CD4-positive, alpha-beta memory T cell (primary cell): ENCODE measurements at regions not wholly inside any gene's neighbourhood (a gene's known extent, or its start where the extent isn't known, plus 50 kb on each side); places are given as distances from the start of the nearest gene placed in this dataset.

Source experiments
- CTCF ChIA-PET: fragments of 350-600 bp; sonication (Branson Sonifier 250); formaldehyde crosslinking; loops from one replicate; lab custom pipeline; 2021; ENCODE audit warnings: inconsistent platforms; ENCODE audit not compliant: partially characterized antibody; lab: Charles Lee
- POLR2A ChIA-PET: fragments of 350-600 bp; sonication (Branson Sonifier 250); formaldehyde crosslinking; loops from one replicate; lab custom pipeline; 2021; ENCODE audit not compliant: partially characterized antibody; lab: Charles Lee
- DNase-seq, 5 donors: peaks; one replicate each; pipeline versions ENCODE4 v3.0.0 to v3.0.0-alpha.2; 2020 to 2022; ENCODE audit warnings: mixed read lengths in 1 of 5
- H3K27ac ChIP-seq: one replicate; pipeline ENCODE4 v1.7.0; 2013; ENCODE audit warnings: low read depth, low read length
- H3K27me3 ChIP-seq: 2 replicates; pipeline ENCODE4 v1.7.0; 2013; ENCODE audit warnings: mild to moderate bottlenecking, low read length, moderate library complexity; ENCODE audit not compliant: insufficient read depth
- H3K36me3 ChIP-seq: 2 replicates; pipeline ENCODE4 v1.7.0; 2013; ENCODE audit warnings: mild to moderate bottlenecking, low read length, moderate library complexity; ENCODE audit not compliant: insufficient read depth
- H3K4me1 ChIP-seq: 2 replicates; pipeline ENCODE4 v1.7.0; 2013; ENCODE audit warnings: mild to moderate bottlenecking, low read length, moderate library complexity; ENCODE audit not compliant: insufficient read depth
- H3K4me3 ChIP-seq, 2 donors: one replicate each; pipeline ENCODE4 v1.7.0; 2013; ENCODE audit warnings: low read length in 2 of 2, mild to moderate bottlenecking in 1 of 2
- H3K9me3 ChIP-seq, 2 donors: one replicate each; pipeline ENCODE4 v1.7.0; 2013; ENCODE audit warnings: low read length in 2 of 2, control low read depth in 1 of 2; ENCODE audit not compliant: control insufficient read depth in 1 of 2
- H3K27ac Mint-ChIP-seq, 7 donors: one replicate each; pipeline ENCODE4 v1.8.0; 2020 to 2021; ENCODE audit warnings: mixed read lengths in 7 of 7, mild to moderate bottlenecking in 6 of 7, inconsistent platforms in 3 of 7, moderate library complexity in 3 of 7
- H3K27me3 Mint-ChIP-seq, 2 donors: one replicate each; pipeline ENCODE4 v1.8.0; 2020 to 2021; ENCODE audit warnings: mixed read lengths in 2 of 2
- H3K36me3 Mint-ChIP-seq, 2 donors: one replicate each; pipeline ENCODE4 v1.8.0; 2020 to 2021; ENCODE audit warnings: mixed read lengths in 2 of 2, inconsistent platforms in 1 of 2, mild to moderate bottlenecking in 1 of 2
- H3K4me1 Mint-ChIP-seq, 4 donors: one replicate each; pipeline ENCODE4 v1.8.0; 2020 to 2021; ENCODE audit warnings: mixed read lengths in 4 of 4, mild to moderate bottlenecking in 1 of 4
- H3K4me3 Mint-ChIP-seq, 8 donors: one replicate each; pipeline ENCODE4 v1.8.0; 2020 to 2021; ENCODE audit warnings: mixed read lengths in 8 of 8, mild to moderate bottlenecking in 7 of 8, moderate library complexity in 6 of 8, inconsistent platforms in 3 of 8
- H3K9me3 Mint-ChIP-seq, 8 donors: one replicate each; pipeline ENCODE4 v1.8.0; 2020 to 2021; ENCODE audit warnings: mixed read lengths in 8 of 8, mild to moderate bottlenecking in 5 of 8, inconsistent platforms in 3 of 8, moderate library complexity in 1 of 8
- intact Hi-C: fragments of 100-400 bp; cut with micrococcal nuclease; formaldehyde crosslinking; loops from one replicate; pipeline ENCODE4 v1.15.1; 2023

- H3K36me3 ChIP-seq, result no peaks in the 10 kb centered on the region
Measured at GRCh38 chr2:16584824-16585540, 80.7 kb downstream of the CYRIA start.

GRCh38 chr2:16584084-16584483 lies 81.5 kb downstream of the CYRIA start:
- POLR2A ChIA-PET, result no interaction called here
- Histone ChIP-seq H3K4me1 (no peaks in the 10 kb centered on the region), H3K4me3 (no peak overlapping the region), H3K27ac (no peak overlapping the region), H3K36me3 (no peaks in the 10 kb centered on the region), H3K9me3 (no peaks in the 10 kb centered on the region), H3K27me3 (no peaks in the 10 kb centered on the region)
- no peaks in the 10 kb centered on the region for H3K4me1 Mint-ChIP-seq
- no peaks in the 10 kb centered on the region for H3K9me3 Mint-ChIP-seq
- no peak overlapping the region for H3K4me3 Mint-ChIP-seq
- DNase-seq, result no peak
- no peak overlapping the region for H3K27ac Mint-ChIP-seq
- peaks cover 3 to 4% of the 10 kb centered on the region in 2 donors for H3K27me3 Mint-ChIP-seq
- intact Hi-C loops, result no loop called here
- no peaks in the 10 kb centered on the region for H3K36me3 Mint-ChIP-seq
- CTCF ChIA-PET, result no interaction called here

More at GRCh38 chr2:16584824-16585540, 80.7 kb downstream of the CYRIA start:
- Histone ChIP-seq H3K27ac (no peak overlapping the region), H3K4me3 (no peak overlapping the region), H3K9me3 (no peaks in the 10 kb centered on the region), H3K4me1 (no peaks in the 10 kb centered on the region), H3K27me3 (no peaks in the 10 kb centered on the region)
- H3K27me3 Mint-ChIP-seq, result peaks cover 3 to 4% of the 10 kb centered on the region in 2 donors
- no peak overlapping the region for H3K27ac Mint-ChIP-seq
- ChIA-PET POLR2A (no interaction called here), CTCF (no interaction called here)
- no peak overlapping the region for H3K4me3 Mint-ChIP-seq
- no peak for DNase-seq
- H3K9me3 Mint-ChIP-seq, result no peaks in the 10 kb centered on the region
- no peaks in the 10 kb centered on the region for H3K4me1 Mint-ChIP-seq
- no peaks in the 10 kb centered on the region for H3K36me3 Mint-ChIP-seq
- intact Hi-C loops, result no loop called here

- intact Hi-C loops, result no loop called here
- H3K4me3 Mint-ChIP-seq, result no peak overlapping the region
- no peaks in the 10 kb centered on the region for H3K36me3 Mint-ChIP-seq
- ChIA-PET POLR2A (no interaction called here), CTCF (interaction anchor here (1.9 kb wide), 1 partner anchor 10 kb away, joined by 4 read pairs; no protein-coding TSS in a partner anchor)
- peaks cover 2 to 5% of the 10 kb centered on the region in 2 donors for H3K27me3 Mint-ChIP-seq
- no peak for DNase-seq
- no peaks in the 10 kb centered on the region for H3K9me3 Mint-ChIP-seq
- no peaks in the 10 kb centered on the region for H3K36me3 ChIP-seq
- H3K27me3 ChIP-seq, result no peaks in the 10 kb centered on the region
- H3K9me3 ChIP-seq, result no peaks in the 10 kb centered on the region
- H3K4me1 Mint-ChIP-seq, result no peaks in the 10 kb centered on the region
- no peak overlapping the region for H3K27ac Mint-ChIP-seq
- H3K4me1 ChIP-seq, result no peaks in the 10 kb centered on the region
- no peak overlapping the region for H3K4me3 ChIP-seq
- H3K27ac ChIP-seq, result no peak overlapping the region
Measured at GRCh38 chr2:16581241-16581640, 84.4 kb downstream of the CYRIA start.

GRCh38 chr2:16578081-16578480 lies 87.6 kb downstream of the CYRIA start:
- Mint-ChIP-seq H3K9me3 (peaks cover 0 to 10% (median 4%) of the 10 kb centered on the region in 8 donors), H3K27ac (no peak overlapping the region), H3K36me3 (peaks cover 0 to 4% of the 10 kb centered on the region in 2 donors), H3K4me1 (no peaks in the 10 kb centered on the region), H3K4me3 (no peak overlapping the region), H3K27me3 (peaks cover 2 to 4% of the 10 kb centered on the region in 2 donors)
- ChIA-PET CTCF (no interaction called here), POLR2A (no interaction called here)
- no peak for DNase-seq
- Histone ChIP-seq H3K4me1 (no peaks in the 10 kb centered on the region), H3K27ac (no peak overlapping the region), H3K4me3 (no peak overlapping the region), H3K9me3 (no peaks in the 10 kb centered on the region), H3K27me3 (no peaks in the 10 kb centered on the region), H3K36me3 (no peaks in the 10 kb centered on the region)
- intact Hi-C loops, result no loop called here

GRCh38 chr2:16570516-16570915 lies 95.1 kb downstream of the CYRIA start:
- no peak overlapping the region for H3K4me3 Mint-ChIP-seq
- ChIA-PET CTCF (interaction anchor here (1.7 kb wide), 1 partner anchor 38 kb away, joined by 4 read pairs; no protein-coding TSS in a partner anchor), POLR2A (interaction anchor here (0.5 kb wide), 1 partner anchor 9 kb away, joined by 3 read pairs; no protein-coding TSS in a partner anchor)
- Histone ChIP-seq H3K4me1 (no peaks in the 10 kb centered on the region), H3K27me3 (no peaks in the 10 kb centered on the region), H3K9me3 (no peaks in the 10 kb centered on the region), H3K36me3 (no peaks in the 10 kb centered on the region), H3K4me3 (no peak overlapping the region), H3K27ac (no peak overlapping the region)
- no peak for DNase-seq
- peaks cover 2% of the 10 kb centered on the region in 2 donors for H3K27me3 Mint-ChIP-seq
- H3K4me1 Mint-ChIP-seq, result no peaks in the 10 kb centered on the region
- no peak overlapping the region for H3K27ac Mint-ChIP-seq
- intact Hi-C loops, result no loop called here
- peaks cover 0 to 4% of the 10 kb centered on the region in 2 donors for H3K36me3 Mint-ChIP-seq
- peaks cover 0 to 10% (median 4%) of the 10 kb centered on the region in 8 donors for H3K9me3 Mint-ChIP-seq

- H3K27ac Mint-ChIP-seq, result no peak overlapping the region
- no peaks in the 10 kb centered on the region for H3K4me1 Mint-ChIP-seq
- no peak overlapping the region for H3K4me3 Mint-ChIP-seq
- DNase-seq, result no peak
- POLR2A ChIA-PET, result no interaction called here
- H3K4me3 ChIP-seq, result no peak overlapping the region
- intact Hi-C loops, result no loop called here
- H3K27me3 ChIP-seq, result no peaks in the 10 kb centered on the region
- H3K36me3 ChIP-seq, result no peaks in the 10 kb centered on the region
- H3K4me1 ChIP-seq, result no peaks in the 10 kb centered on the region
- no peaks in the 10 kb centered on the region for H3K9me3 ChIP-seq
- H3K27me3 Mint-ChIP-seq, result peaks cover 0 to 2% of the 10 kb centered on the region in 2 donors
- peaks cover 0 to 4% of the 10 kb centered on the region in 2 donors for H3K36me3 Mint-ChIP-seq
- H3K9me3 Mint-ChIP-seq, result peaks cover 0 to 7% (median 3%) of the 10 kb centered on the region in 8 donors
- CTCF ChIA-PET, result no interaction called here
- no peak overlapping the region for H3K27ac ChIP-seq
Measured at GRCh38 chr2:16568998-16569784, 96.4 kb downstream of the CYRIA start.

GRCh38 chr2:16566701-16567100 lies 98.9 kb downstream of the CYRIA start:
- peaks cover 0 to 2% (median 0%) of the 10 kb centered on the region in 8 donors for H3K9me3 Mint-ChIP-seq
- no peak for DNase-seq
- Histone ChIP-seq H3K9me3 (no peaks in the 10 kb centered on the region), H3K27me3 (no peaks in the 10 kb centered on the region), H3K36me3 (no peaks in the 10 kb centered on the region), H3K27ac (no peak overlapping the region), H3K4me3 (no peak overlapping the region), H3K4me1 (no peaks in the 10 kb centered on the region)
- no peaks in the 10 kb centered on the region for H3K4me1 Mint-ChIP-seq
- intact Hi-C loops, result no loop called here
- no peak overlapping the region for H3K27ac Mint-ChIP-seq
- H3K27me3 Mint-ChIP-seq, result no peaks in the 10 kb centered on the region
- POLR2A ChIA-PET, result no interaction called here
- CTCF ChIA-PET, result no interaction called here
- H3K36me3 Mint-ChIP-seq, result no peaks in the 10 kb centered on the region
- no peak overlapping the region for H3K4me3 Mint-ChIP-seq
